HepG2 (cell line): ENCODE measurements at regions not wholly inside any gene's neighbourhood (a gene's known extent, or its start where the extent isn't known, plus 50 kb on each side); places are given as distances from the start of the nearest gene placed in this dataset.

ENCODE experiments used
- ATAC-seq: fragments of 200-7000 bp; cut with Tn5 transposase; 3 replicates; pipeline ENCODE4 v1.9.1; 2020; ENCODE audit warnings: mild to moderate bottlenecking, moderate library complexity
- BruUV-seq: library from RNA; stranded (reverse); fragments of 400-500 nt; replicated peaks from 2 replicates; lab custom pipeline; 2021; lab: Mats Ljungman, UMichigan
- CTCF ChIA-PET: fragments of 300-600 bp; formaldehyde crosslinking; extraction: SDS; loops from one replicate; lab custom pipeline; 2021; ENCODE audit warnings: low total read pairs, inconsistent platforms, low intra/inter-chr PET ratio; lab: Yijun Ruan, JAX
- POLR2A ChIA-PET: fragments of 350-600 bp; sonication (Branson Sonifier 250); formaldehyde crosslinking; loops from one replicate; lab custom pipeline; 2020; ENCODE audit warnings: antibody characterized with exemption, inconsistent platforms; lab: Yijun Ruan, JAX
- DNase-seq: peaks from one replicate; pipeline ENCODE4 v3.0.0-alpha.2; 2015; ENCODE audit warnings: low spot score
- FAIRE-seq: peaks from 3 replicates; lab custom pipeline; 2011; peaks lifted over from hg19 to GRCh38; lab: Jason Lieb, UNC
- H2AFZ ChIP-seq: one replicate; pipeline ENCODE4 v1.6.1; 2011; ENCODE audit warnings: low read length, inconsistent platforms
- H3K27ac ChIP-seq: fragments of 300-600 bp; 3 replicates; pipeline ENCODE4 v1.8.0; 2011; ENCODE audit warnings: mixed run types, mild to moderate bottlenecking, mixed read lengths, low read length, inconsistent platforms; ENCODE audit not compliant: insufficient read depth; ENCODE audit errors: extremely low read length
- H3K27me3 ChIP-seq, 2 experiments: fragments of 200-600 bp in 1 of 2; 2 replicates in 1 of 2; 3 replicates in 1 of 2; pipeline versions ENCODE4 v1.6.0 to v1.8.0; 2011; ENCODE audit warnings: low read length in 2 of 2, mild to moderate bottlenecking in 2 of 2, moderate library complexity in 2 of 2, inconsistent platforms in 1 of 2; ENCODE audit not compliant: insufficient read depth in 2 of 2, control insufficient read depth in 1 of 2
- H3K36me3 ChIP-seq, 2 experiments: fragments of 200-600 bp in 1 of 2; replicated peaks in 1 of 2; 2 replicates in 1 of 2; 3 replicates in 1 of 2; pipeline versions ENCODE4 v1.5.1 to v1.8.0; 2011; ENCODE audit warnings: low read length in 2 of 2, inconsistent platforms in 1 of 2; ENCODE audit not compliant: insufficient read depth in 2 of 2, control insufficient read depth in 1 of 2
- H3K4me1 ChIP-seq: 2 replicates; pipeline ENCODE4 v1.5.1; 2012; ENCODE audit warnings: low read length, inconsistent platforms; ENCODE audit not compliant: insufficient read depth
- H3K4me2 ChIP-seq: 2 replicates; pipeline ENCODE4 v1.6.0; 2011; ENCODE audit warnings: low read depth, low read length, inconsistent platforms
- H3K4me3 ChIP-seq, 3 experiments: fragments of 200-600 bp in 1 of 3; sonication (generic), shearing (Covaris generic) in 1 of 3; replicated peaks in 1 of 3; 2 replicates each; pipeline ENCODE4 v1.5.1; 2011 to 2016; ENCODE audit warnings: low read length in 3 of 3, inconsistent platforms in 2 of 3, low read depth in 2 of 3, mild to moderate bottlenecking in 2 of 3, control low read depth in 1 of 3, mixed read lengths in 1 of 3; ENCODE audit not compliant: insufficient read depth in 1 of 3
- H3K79me2 ChIP-seq: one replicate; pipeline ENCODE4 v1.6.1; 2011; ENCODE audit warnings: low read length, inconsistent platforms; ENCODE audit not compliant: insufficient read depth
- H3K9ac ChIP-seq: 2 replicates; pipeline ENCODE4 v1.6.0; 2011; ENCODE audit warnings: mild to moderate bottlenecking, low read depth, low read length, inconsistent platforms; ENCODE audit not compliant: insufficient read depth
- H3K9me3 ChIP-seq: 2 replicates; pipeline ENCODE4 v1.5.1; 2012; ENCODE audit warnings: mild to moderate bottlenecking, low read length
- H4K20me1 ChIP-seq: 2 replicates; pipeline ENCODE4 v1.6.0; 2011; ENCODE audit warnings: inconsistent platforms, mild to moderate bottlenecking, low read length, moderate library complexity; ENCODE audit not compliant: insufficient read depth
- MNT ChIP-seq: fragments of 450-650 bp; IDR thresholded peaks from 2 replicates; pipeline ENCODE4 v1.6.1; 2016
- ZBTB14 ChIP-seq: sonication (generic); formaldehyde crosslinking; IDR thresholded peaks from 2 replicates; pipeline ENCODE4 v1.4.0; 2020; ENCODE audit warnings: missing genetic modification reagents
- WGBS: methylation state at CpG from one replicate; pipeline ENCODE4 v1.1.6; 2017; ENCODE audit warnings: low lambda C conversion rate; 5-methylcytosine and 5-hydroxymethylcytosine counted together
- in situ Hi-C: cut with HindIII; loops from 2 replicates; pipeline ENCODE4 v1.10.0; 2017; ENCODE audit warnings: low pct_unique_long_range_greater_than_20kb; ENCODE audit not compliant: extremely low pct_ligation_motif_present
- intact Hi-C: fragments of 100-400 bp; cut with micrococcal nuclease; formaldehyde crosslinking; loops from one replicate; pipeline ENCODE4 v1.10.0; 2022; ENCODE audit not compliant: unreplicated experiment

- ChIA-PET CTCF (no interaction called here), POLR2A (no interaction called here)
- H3K9ac ChIP-seq: no peak overlapping the region
- no peak overlapping the region for H3K27ac ChIP-seq
- ATAC-seq (no peak), FAIRE-seq (no peak), DNase-seq (no peak)
- no peak overlapping the region for H2AFZ ChIP-seq
- 11% methylated on average over 5 of the region's 5 CpGs for WGBS
- peaks cover 0 to 10% of the 10 kb centered on the region in 2 experiments; a peak in 2 of 5 replicates for H3K27me3 ChIP-seq
- BruUV-seq: no TSS peak
- H3K36me3 ChIP-seq: no peaks in the 10 kb centered on the region
- H3K9me3 ChIP-seq: no peaks in the 10 kb centered on the region
- no peak overlapping the region for H3K4me3 ChIP-seq
- in situ Hi-C loops (no loop called here), intact Hi-C loops (no loop called here)
- H4K20me1 ChIP-seq: no peaks in the 10 kb centered on the region
- no peaks in the 10 kb centered on the region for H3K79me2 ChIP-seq
- TF ChIP-seq ZBTB14 (CRISPR knock-in tag): no peak
- peak; percentile 28; the same call in 1 of the 2 replicates for TF ChIP-seq MNT
- H3K4me1 ChIP-seq: no peaks in the 10 kb centered on the region
- no peak overlapping the region for H3K4me2 ChIP-seq
Measured at GRCh38 chr11:35058669-35059434, 80.1 kb upstream of the CD44 start.
